ENCODE measurements at regions not wholly inside any gene's neighbourhood (a gene's known extent, or its start where the extent isn't known, plus 50 kb on each side); places are given as distances from the start of the nearest gene placed in this dataset.

GRCh38 chr2:196224756-196225155 lies 53.4 kb upstream of the STK17B start:
- peak overlapping the region; percentile 23 for H3K4me2 ChIP-seq (replicated peaks; ENCODE audit: low read depth, low read length, poor library complexity, severe bottlenecking)
- no peak for TF ChIP-seq CTCF (IDR thresholded peaks at IDR 0.05)
- TF ChIP-seq EZH2 (IDR thresholded peaks at IDR 0.05; ENCODE audit: borderline replicate concordance, insufficient read depth, low read depth, low read length, poor library complexity, severe bottlenecking): no peak
- no peaks in the 10 kb centered on the region for H3K36me3 ChIP-seq (replicated peaks in 1 of 2; ENCODE audit: control extremely low read depth in 1 of 2, control insufficient read depth in 1 of 2, extremely low read depth in 1 of 2, insufficient read depth in 2 of 2, low read length in 1 of 2)
- peak overlapping the region; percentile 57 for H3K27ac Mint-ChIP-seq
- no peak overlapping the region for H3K27ac ChIP-seq (ENCODE audit: low read length in 2 of 2)
- peaks cover 2% of the 10 kb centered on the region for H3K9me3 Mint-ChIP-seq (ENCODE audit: insufficient read depth)
- 25% methylated on average over 2 of the region's 3 CpGs for WGBS (ENCODE audit: insufficient coverage)
- DNase-seq (no peak), ATAC-seq (ENCODE audit: low read depth) (no peak)
- H3K79me2 ChIP-seq (ENCODE audit: control insufficient read depth, insufficient read depth, low read length): peaks cover 39% of the 10 kb centered on the region
- H3K27me3 Mint-ChIP-seq: no peaks in the 10 kb centered on the region
- H3K4me1 ChIP-seq (ENCODE audit: control insufficient read depth in 2 of 2, insufficient read depth in 2 of 2, low read length in 2 of 2): peaks cover 25 to 28% of the 10 kb centered on the region in 2 donors
- H4K20me1 ChIP-seq (ENCODE audit: control insufficient read depth, insufficient read depth, low read length, poor library complexity, severe bottlenecking): no peaks in the 10 kb centered on the region
- peak overlapping the region; percentile 20 for H2AFZ ChIP-seq (ENCODE audit: insufficient read depth, low read depth, low read length, poor library complexity, severe bottlenecking)
- H3K27me3 ChIP-seq (replicated peaks in 1 of 4; ENCODE audit: control extremely low read depth in 1 of 4, control insufficient read depth in 3 of 4, insufficient read depth in 4 of 4, low read length in 3 of 4): no peaks in the 10 kb centered on the region
- intact Hi-C loops (cut with micrococcal nuclease): loop anchor here (1.0 to 5.0 kb wide), 2 partner anchors 11 to 147 kb away; no protein-coding TSS in a partner anchor
- peak overlapping the region; percentile 3 for H3K4me3 Mint-ChIP-seq
- ChIA-PET CTCF (interaction anchor here (0.6 to 1.7 kb wide), 4 partner anchors 8 to 51 kb away, joined by 3 to 7 read pairs (median 3); no protein-coding TSS in a partner anchor), POLR2A (interaction anchor here (0.5 kb wide), 1 partner anchor 11 kb away, joined by 4 read pairs; no protein-coding TSS in a partner anchor)
- H3K9ac ChIP-seq (ENCODE audit: low read length): no peak overlapping the region
- no peak overlapping the region for H3K4me3 ChIP-seq (ENCODE audit: control extremely low read depth in 1 of 5, extremely low read depth in 1 of 5, insufficient read depth in 1 of 5, low read depth in 2 of 5, low read length in 4 of 5)
- peaks cover 0 to 1% (median 0%) of the 10 kb centered on the region in 3 donors for H3K9me3 ChIP-seq (ENCODE audit: control extremely low read depth in 1 of 3, control insufficient read depth in 2 of 3, insufficient read depth in 1 of 3, low read length in 2 of 3)
- H3K4me1 Mint-ChIP-seq: peaks cover 70% of the 10 kb centered on the region

GRCh38 chr2:196225213-196225612 lies 53.8 kb upstream of the STK17B start:
- peak overlapping the region; percentile 23 for H3K4me2 ChIP-seq (replicated peaks; ENCODE audit: low read depth, low read length, poor library complexity, severe bottlenecking)
- ATAC-seq (ENCODE audit: low read depth): no peak
- no peaks in the 10 kb centered on the region for H3K27me3 ChIP-seq (replicated peaks in 1 of 4; ENCODE audit: control extremely low read depth in 1 of 4, control insufficient read depth in 3 of 4, insufficient read depth in 4 of 4, low read length in 3 of 4)
- Mint-ChIP-seq H3K4me1 (peaks cover 66% of the 10 kb centered on the region), H3K4me3 (no peak overlapping the region), H3K27ac (no peak overlapping the region), H3K9me3 (ENCODE audit: insufficient read depth) (peaks cover 2% of the 10 kb centered on the region), H3K27me3 (no peaks in the 10 kb centered on the region)
- no peak for TF ChIP-seq CTCF (IDR thresholded peaks at IDR 0.05)
- no peak for TF ChIP-seq EZH2 (IDR thresholded peaks at IDR 0.05; ENCODE audit: borderline replicate concordance, insufficient read depth, low read depth, low read length, poor library complexity, severe bottlenecking)
- H3K9ac ChIP-seq (ENCODE audit: low read length): no peak overlapping the region
- no peaks in the 10 kb centered on the region for H4K20me1 ChIP-seq (ENCODE audit: control insufficient read depth, insufficient read depth, low read length, poor library complexity, severe bottlenecking)
- H3K79me2 ChIP-seq (ENCODE audit: control insufficient read depth, insufficient read depth, low read length): peaks cover 43% of the 10 kb centered on the region
- peaks cover 0 to 1% (median 0%) of the 10 kb centered on the region in 3 donors for H3K9me3 ChIP-seq (ENCODE audit: control extremely low read depth in 1 of 3, control insufficient read depth in 2 of 3, insufficient read depth in 1 of 3, low read length in 2 of 3)
- intact Hi-C loops (cut with micrococcal nuclease): loop anchor here (1.0 kb wide), 1 partner anchor 12 kb away; no protein-coding TSS in a partner anchor
- H2AFZ ChIP-seq (ENCODE audit: insufficient read depth, low read depth, low read length, poor library complexity, severe bottlenecking): peak overlapping the region; percentile 20
- ChIA-PET CTCF (interaction anchor here (0.6 to 1.7 kb wide), 3 partner anchors 8 to 15 kb away, joined by 3 to 7 read pairs (median 3); no protein-coding TSS in a partner anchor), POLR2A (no interaction called here)
- H3K4me3 ChIP-seq (ENCODE audit: control extremely low read depth in 1 of 5, extremely low read depth in 1 of 5, insufficient read depth in 1 of 5, low read depth in 2 of 5, low read length in 4 of 5): no peak overlapping the region
- H3K4me1 ChIP-seq (ENCODE audit: control insufficient read depth in 2 of 2, insufficient read depth in 2 of 2, low read length in 2 of 2): peaks cover 25 to 28% of the 10 kb centered on the region in 2 donors
- DNase-seq: no peak
- WGBS (ENCODE audit: insufficient coverage): no CpG with 5 or more reads among the region's 1 CpG
- H3K36me3 ChIP-seq (replicated peaks in 1 of 2; ENCODE audit: control extremely low read depth in 1 of 2, control insufficient read depth in 1 of 2, extremely low read depth in 1 of 2, insufficient read depth in 2 of 2, low read length in 1 of 2): no peaks in the 10 kb centered on the region
- H3K27ac ChIP-seq (ENCODE audit: low read length in 2 of 2): no peak overlapping the region
